ENCODE measurements at regions not wholly inside any gene's neighbourhood (a gene's known extent, or its start where the extent isn't known, plus 50 kb on each side); places are given as distances from the start of the nearest gene placed in this dataset.

DNA sequence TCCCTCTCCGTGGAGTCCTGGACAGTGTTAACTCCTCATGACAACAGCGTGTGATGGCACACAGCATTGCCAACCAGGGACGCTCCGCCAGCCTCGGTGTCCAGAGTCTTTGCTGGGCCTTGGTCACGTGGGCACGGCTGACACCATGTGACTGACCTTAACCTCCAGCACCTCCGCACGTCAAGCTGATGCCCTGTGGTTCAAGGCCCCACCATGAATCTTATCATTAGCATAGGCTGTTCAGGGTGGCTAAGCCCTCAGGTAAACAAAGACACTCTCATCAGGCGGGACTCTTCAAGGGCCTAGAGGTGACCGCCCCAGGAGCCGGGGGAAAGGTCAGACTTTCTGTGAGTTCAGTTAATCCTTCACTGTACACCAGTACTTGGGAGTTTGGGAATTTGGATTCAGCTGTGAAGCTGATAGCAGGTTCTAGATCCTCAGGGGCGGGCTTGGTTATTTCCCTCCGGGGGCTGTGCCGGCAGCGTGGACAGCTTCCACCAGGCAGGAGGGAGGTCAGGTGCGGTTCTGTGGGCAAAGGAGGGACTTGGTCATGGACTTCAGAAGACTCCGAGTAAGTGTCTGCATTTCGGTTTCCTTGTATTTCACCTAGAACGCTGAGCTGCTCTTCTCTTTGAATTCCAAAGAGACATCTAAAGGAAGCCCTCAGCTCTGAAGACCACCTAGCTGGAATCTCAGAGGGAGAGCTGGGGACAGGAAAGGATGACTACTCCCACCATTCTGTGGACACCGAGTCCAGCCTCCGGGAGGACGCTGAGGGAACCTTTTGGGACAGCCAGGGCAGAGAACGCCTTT lies 195.5 kb upstream of the CIBAR2 start (continued):
- TF ChIP-seq, protein P1, sequence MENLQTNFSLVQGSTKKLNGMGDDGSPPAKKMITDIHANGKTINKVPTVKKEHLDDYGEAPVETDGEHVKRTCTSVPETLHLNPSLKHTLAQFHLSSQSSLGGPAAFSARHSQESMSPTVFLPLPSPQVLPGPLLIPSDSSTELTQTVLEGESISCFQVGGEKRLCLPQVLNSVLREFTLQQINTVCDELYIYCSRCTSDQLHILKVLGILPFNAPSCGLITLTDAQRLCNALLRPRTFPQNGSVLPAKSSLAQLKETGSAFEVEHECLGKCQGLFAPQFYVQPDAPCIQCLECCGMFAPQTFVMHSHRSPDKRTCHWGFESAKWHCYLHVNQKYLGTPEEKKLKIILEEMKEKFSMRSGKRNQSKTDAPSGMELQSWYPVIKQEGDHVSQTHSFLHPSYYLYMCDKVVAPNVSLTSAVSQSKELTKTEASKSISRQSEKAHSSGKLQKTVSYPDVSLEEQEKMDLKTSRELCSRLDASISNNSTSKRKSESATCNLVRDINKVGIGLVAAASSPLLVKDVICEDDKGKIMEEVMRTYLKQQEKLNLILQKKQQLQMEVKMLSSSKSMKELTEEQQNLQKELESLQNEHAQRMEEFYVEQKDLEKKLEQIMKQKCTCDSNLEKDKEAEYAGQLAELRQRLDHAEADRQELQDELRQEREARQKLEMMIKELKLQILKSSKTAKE (CRISPR knock-in tag; IDR thresholded peaks at IDR 0.05; ENCODE audit: borderline replicate concordance) = peak; percentile 100
- TF ChIP-seq ZNF510 (CRISPR knock-in tag; IDR thresholded peaks at IDR 0.05; ENCODE audit: low read depth) (peak; percentile 94), ZNF614 (CRISPR knock-in tag; IDR thresholded peaks at IDR 0.05; ENCODE audit: borderline replicate concordance) (peak; percentile 95), RBM39 (IDR thresholded peaks at IDR 0.05; ENCODE audit: low read depth, low read length, poor library complexity, severe bottlenecking) (no peak), ZFP82 (CRISPR knock-in tag; IDR thresholded peaks at IDR 0.05; ENCODE audit: borderline replicate concordance) (peak; percentile 45; the same call in 1 of the 2 replicates), SIN3A (IDR thresholded peaks at IDR 0.05; ENCODE audit: borderline replicate concordance, low read depth, low read length) (peak; percentile 88), GATAD2A (CRISPR knock-in tag; IDR thresholded peaks at IDR 0.05) (peak; percentile 99), GFI1 (CRISPR knock-in tag; IDR thresholded peaks at IDR 0.05; ENCODE audit: borderline replicate concordance) (peak; percentile 98), ARNT (IDR thresholded peaks at IDR 0.05) (no peak), ZNF768 (CRISPR knock-in tag; IDR thresholded peaks at IDR 0.05) (peak; percentile 60; the same call in 1 of the 2 replicates), ESRRA (CRISPR knock-in tag; IDR thresholded peaks at IDR 0.05; ENCODE audit: low read depth) (peak; percentile 99), HMGA1 (CRISPR knock-in tag; conservative IDR thresholded peaks at IDR 0.05) (no peak), MED8 (CRISPR knock-in tag; IDR thresholded peaks at IDR 0.05; ENCODE audit: insufficient replicate concordance) (peak; percentile 92), TEAD3 (CRISPR knock-in tag; optimal IDR thresholded peaks at IDR 0.05; ENCODE audit: borderline replicate concordance) (peak; percentile 83), ZMYM2 (CRISPR knock-in tag; IDR thresholded peaks at IDR 0.05) (peak; percentile 93), CHCHD3 (CRISPR knock-in tag; IDR thresholded peaks at IDR 0.05) (0 out of 2 replicates have a peak, but pooled peaks have one; percentile 78), ZNF33A (CRISPR knock-in tag; IDR thresholded peaks at IDR 0.05; ENCODE audit: borderline replicate concordance) (no peak), ZNF432 (CRISPR knock-in tag; IDR thresholded peaks at IDR 0.05; ENCODE audit: borderline replicate concordance) (no peak), HOXA5 (CRISPR knock-in tag; IDR thresholded peaks at IDR 0.05) (peak; percentile 88), KDM6A (CRISPR knock-in tag; IDR thresholded peaks at IDR 0.05; ENCODE audit: low read depth) (peak; percentile 97), MED13 (CRISPR knock-in tag; IDR thresholded peaks at IDR 0.05) (peak; percentile 97), ZFY (CRISPR knock-in tag; IDR thresholded peaks at IDR 0.05) (peak; percentile 82), MIER3 (CRISPR knock-in tag; IDR thresholded peaks at IDR 0.05; ENCODE audit: borderline replicate concordance) (peak; percentile 99), ATAD3A (CRISPR knock-in tag; IDR thresholded peaks at IDR 0.05) (no peak), RORA (CRISPR knock-in tag; IDR thresholded peaks at IDR 0.05) (0 out of 2 replicates have a peak, but pooled peaks have one; percentile 73)
- TF ChIP-seq, protein P2, sequence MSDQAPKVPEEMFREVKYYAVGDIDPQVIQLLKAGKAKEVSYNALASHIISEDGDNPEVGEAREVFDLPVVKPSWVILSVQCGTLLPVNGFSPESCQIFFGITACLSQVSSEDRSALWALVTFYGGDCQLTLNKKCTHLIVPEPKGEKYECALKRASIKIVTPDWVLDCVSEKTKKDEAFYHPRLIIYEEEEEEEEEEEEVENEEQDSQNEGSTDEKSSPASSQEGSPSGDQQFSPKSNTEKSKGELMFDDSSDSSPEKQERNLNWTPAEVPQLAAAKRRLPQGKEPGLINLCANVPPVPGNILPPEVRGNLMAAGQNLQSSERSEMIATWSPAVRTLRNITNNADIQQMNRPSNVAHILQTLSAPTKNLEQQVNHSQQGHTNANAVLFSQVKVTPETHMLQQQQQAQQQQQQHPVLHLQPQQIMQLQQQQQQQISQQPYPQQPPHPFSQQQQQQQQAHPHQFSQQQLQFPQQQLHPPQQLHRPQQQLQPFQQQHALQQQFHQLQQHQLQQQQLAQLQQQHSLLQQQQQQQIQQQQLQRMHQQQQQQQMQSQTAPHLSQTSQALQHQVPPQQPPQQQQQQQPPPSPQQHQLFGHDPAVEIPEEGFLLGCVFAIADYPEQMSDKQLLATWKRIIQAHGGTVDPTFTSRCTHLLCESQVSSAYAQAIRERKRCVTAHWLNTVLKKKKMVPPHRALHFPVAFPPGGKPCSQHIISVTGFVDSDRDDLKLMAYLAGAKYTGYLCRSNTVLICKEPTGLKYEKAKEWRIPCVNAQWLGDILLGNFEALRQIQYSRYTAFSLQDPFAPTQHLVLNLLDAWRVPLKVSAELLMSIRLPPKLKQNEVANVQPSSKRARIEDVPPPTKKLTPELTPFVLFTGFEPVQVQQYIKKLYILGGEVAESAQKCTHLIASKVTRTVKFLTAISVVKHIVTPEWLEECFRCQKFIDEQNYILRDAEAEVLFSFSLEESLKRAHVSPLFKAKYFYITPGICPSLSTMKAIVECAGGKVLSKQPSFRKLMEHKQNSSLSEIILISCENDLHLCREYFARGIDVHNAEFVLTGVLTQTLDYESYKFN (CRISPR knock-in tag; conservative IDR thresholded peaks at IDR 0.05) = peak; percentile 99
